Upper lobe of left lung (tissue), 4 donors: ENCODE measurements at regions not wholly inside any gene's neighbourhood (a gene's known extent, or its start where the extent isn't known, plus 50 kb on each side); places are given as distances from the start of the nearest gene placed in this dataset.

Experiments used
- CTCF ChIP-seq, 6 experiments: fragments of 450-650 bp in 4 of 6; fragments of 200-600 bp in 2 of 6; sonication (generic) in 2 of 6; IDR thresholded peaks; one replicate each; pipeline ENCODE4 v1.5.1; 2016 to 2019; ENCODE audit warnings: antibody characterized with exemption in 6 of 6
- EP300 ChIP-seq, 4 donors: sonication (generic); formaldehyde crosslinking; IDR thresholded peaks; one replicate each; pipeline ENCODE4 v1.5.1; 2017; ENCODE audit warnings: antibody characterized with exemption in 4 of 4, control low read depth in 2 of 4
- POLR2A ChIP-seq, 4 donors: fragments of 450-650 bp; IDR thresholded peaks; one replicate each; pipeline ENCODE4 v1.5.1; 2016 to 2017; ENCODE audit warnings: antibody characterized with exemption in 4 of 4, mild to moderate bottlenecking in 2 of 4
- POLR2AphosphoS5 ChIP-seq, 2 donors: sonication (generic); formaldehyde crosslinking; IDR thresholded peaks; one replicate each; pipeline ENCODE4 v1.5.1; 2017; ENCODE audit warnings: antibody characterized with exemption in 2 of 2

GRCh38 chr13:91119643-91120042 is 227.8 kb upstream of the MIR17HG start:
- no peak for TF ChIP-seq POLR2A (IDR thresholded peaks at IDR 0.05)
- TF ChIP-seq CTCF (IDR thresholded peaks at IDR 0.05) = no peak
- no peak for TF ChIP-seq EP300 (IDR thresholded peaks at IDR 0.05)
- TF ChIP-seq POLR2AphosphoS5 (IDR thresholded peaks at IDR 0.05) = no peak
